ENCODE measurements at regions not wholly inside any gene's neighbourhood (a gene's known extent, or its start where the extent isn't known, plus 50 kb on each side); places are given as distances from the start of the nearest gene placed in this dataset.

- no peak for DNase-seq
- no peaks in the 10 kb centered on the region for H3K27me3 Mint-ChIP-seq
- H3K4me3 Mint-ChIP-seq = no peak overlapping the region
- no peaks in the 10 kb centered on the region for H3K36me3 Mint-ChIP-seq
- no peak overlapping the region for H3K27ac Mint-ChIP-seq
- H3K4me1 Mint-ChIP-seq = no peaks in the 10 kb centered on the region
- no peaks in the 10 kb centered on the region for H3K9me3 Mint-ChIP-seq
- ATAC-seq (replicated peaks) = no peak
These were observed 764.9 kb downstream of the DSC3 start for GRCh38 chr18:30277676-30278075.

- H3K27me3 Mint-ChIP-seq = no peaks in the 10 kb centered on the region
- H3K9me3 Mint-ChIP-seq = no peaks in the 10 kb centered on the region
These were observed 770.8 kb downstream of the DSC3 start for GRCh38 chr18:30271716-30272115.

GRCh38 chr18:30265190-30265589 lies 777.4 kb downstream of the DSC3 start:
- no peaks in the 10 kb centered on the region for H3K9me3 Mint-ChIP-seq
- no peak overlapping the region for H3K27ac Mint-ChIP-seq
- no peaks in the 10 kb centered on the region for H3K36me3 Mint-ChIP-seq
- no peaks in the 10 kb centered on the region for H3K4me1 Mint-ChIP-seq
- H3K4me3 Mint-ChIP-seq = no peak overlapping the region
- DNase-seq = no peak
- no peak for ATAC-seq (replicated peaks)
- no peaks in the 10 kb centered on the region for H3K27me3 Mint-ChIP-seq

More at GRCh38 chr18:30271716-30272115, 770.8 kb downstream of the DSC3 start:
- no peaks in the 10 kb centered on the region for H3K4me1 Mint-ChIP-seq
- H3K4me3 Mint-ChIP-seq = no peak overlapping the region
- no peaks in the 10 kb centered on the region for H3K36me3 Mint-ChIP-seq
- ATAC-seq (replicated peaks) = no peak
- H3K27ac Mint-ChIP-seq = no peak overlapping the region
- DNase-seq = no peak

- ATAC-seq (replicated peaks) (no peak), DNase-seq (no peak)
- Mint-ChIP-seq H3K27ac (no peak overlapping the region), H3K36me3 (no peaks in the 10 kb centered on the region), H3K4me1 (no peaks in the 10 kb centered on the region), H3K4me3 (no peak overlapping the region), H3K9me3 (no peaks in the 10 kb centered on the region), H3K27me3 (no peaks in the 10 kb centered on the region)
These were observed 788.2 kb downstream of the DSC3 start for GRCh38 chr18:30254331-30254730.

- Mint-ChIP-seq H3K9me3 (peaks cover 0 to 3% of the 10 kb centered on the region in 2 donors), H3K36me3 (no peaks in the 10 kb centered on the region), H3K27me3 (no peaks in the 10 kb centered on the region), H3K4me3 (no peak overlapping the region), H3K27ac (no peak overlapping the region), H3K4me1 (no peaks in the 10 kb centered on the region)
- DNase-seq = no peak
- no peak for ATAC-seq (replicated peaks)
These were observed 794.5 kb downstream of the DSC3 start for GRCh38 chr18:30248056-30248455.

- Mint-ChIP-seq H3K36me3 (no peaks in the 10 kb centered on the region), H3K27ac (no peak overlapping the region), H3K4me3 (no peak overlapping the region), H3K4me1 (no peaks in the 10 kb centered on the region), H3K9me3 (peaks cover 0 to 3% of the 10 kb centered on the region in 2 donors), H3K27me3 (no peaks in the 10 kb centered on the region)
- DNase-seq = no peak
- ATAC-seq (replicated peaks) = no peak
These were observed 796.6 kb downstream of the DSC3 start for GRCh38 chr18:30245766-30246455.

GRCh38 chr18:30234755-30235154 lies 807.8 kb downstream of the DSC3 start:
- no peak overlapping the region for H3K4me3 Mint-ChIP-seq
- ATAC-seq (replicated peaks) = no peak
- H3K4me1 Mint-ChIP-seq = no peaks in the 10 kb centered on the region
- no peaks in the 10 kb centered on the region for H3K27me3 Mint-ChIP-seq
- peaks cover 4 to 5% of the 10 kb centered on the region in 2 donors for H3K9me3 Mint-ChIP-seq
- no peak overlapping the region for H3K27ac Mint-ChIP-seq
- DNase-seq = no peak
- no peaks in the 10 kb centered on the region for H3K36me3 Mint-ChIP-seq

GRCh38 chr18:30211112-30211511 lies 831.4 kb downstream of the DSC3 start:
- Mint-ChIP-seq H3K27ac (no peak overlapping the region), H3K4me1 (no peaks in the 10 kb centered on the region), H3K4me3 (no peak overlapping the region)

GRCh38 chr18:30208546-30208945 lies 834.0 kb downstream of the DSC3 start:
- Mint-ChIP-seq H3K4me1 (no peaks in the 10 kb centered on the region), H3K27ac (no peak overlapping the region), H3K36me3 (no peaks in the 10 kb centered on the region), H3K4me3 (no peak overlapping the region), H3K9me3 (peaks cover 0 to 5% of the 10 kb centered on the region in 2 donors), H3K27me3 (no peaks in the 10 kb centered on the region)
- ATAC-seq (replicated peaks) (no peak), DNase-seq (no peak)

More at GRCh38 chr18:30211112-30211511, 831.4 kb downstream of the DSC3 start:
- no peak for DNase-seq
- ATAC-seq (replicated peaks) = no peak
- no peaks in the 10 kb centered on the region for H3K36me3 Mint-ChIP-seq
- peaks cover 0 to 3% of the 10 kb centered on the region in 2 donors for H3K9me3 Mint-ChIP-seq
- no peaks in the 10 kb centered on the region for H3K27me3 Mint-ChIP-seq

GRCh38 chr18:30192216-30192615 lies 850.3 kb downstream of the DSC3 start:
- no peak overlapping the region for H3K4me3 Mint-ChIP-seq
- no peaks in the 10 kb centered on the region for H3K27me3 Mint-ChIP-seq
- H3K36me3 Mint-ChIP-seq = no peaks in the 10 kb centered on the region
- no peaks in the 10 kb centered on the region for H3K4me1 Mint-ChIP-seq
- peaks cover 5 to 15% of the 10 kb centered on the region in 2 donors for H3K9me3 Mint-ChIP-seq
- no peak for DNase-seq
- ATAC-seq (replicated peaks) = peak in 1 of 2 donors; percentile 34
- no peak overlapping the region for H3K27ac Mint-ChIP-seq

GRCh38 chr18:30186245-30186644 lies 856.3 kb downstream of the DSC3 start:
- Mint-ChIP-seq H3K9me3 (peaks cover 5 to 6% of the 10 kb centered on the region in 2 donors), H3K27me3 (no peaks in the 10 kb centered on the region), H3K36me3 (no peaks in the 10 kb centered on the region), H3K4me1 (no peaks in the 10 kb centered on the region), H3K4me3 (no peak overlapping the region), H3K27ac (no peak overlapping the region)
- DNase-seq (no peak), ATAC-seq (replicated peaks) (no peak)

- no peaks in the 10 kb centered on the region for H3K27me3 Mint-ChIP-seq
- DNase-seq (no peak), ATAC-seq (replicated peaks) (no peak)
- no peaks in the 10 kb centered on the region for H3K36me3 Mint-ChIP-seq
- peaks cover 0 to 10% of the 10 kb centered on the region in 2 donors for H3K9me3 Mint-ChIP-seq
- H3K4me3 Mint-ChIP-seq = no peak overlapping the region
- no peaks in the 10 kb centered on the region for H3K4me1 Mint-ChIP-seq
- no peak overlapping the region for H3K27ac Mint-ChIP-seq
These were observed 865.5 kb downstream of the DSC3 start for GRCh38 chr18:30177056-30177455.

- Mint-ChIP-seq H3K27ac (no peak overlapping the region), H3K4me1 (no peaks in the 10 kb centered on the region), H3K36me3 (no peaks in the 10 kb centered on the region), H3K4me3 (no peak overlapping the region), H3K27me3 (no peaks in the 10 kb centered on the region), H3K9me3 (peaks cover 0 to 10% of the 10 kb centered on the region in 2 donors)
- ATAC-seq (replicated peaks) (no peak), DNase-seq (no peak)
These were observed 866.8 kb downstream of the DSC3 start for GRCh38 chr18:30175621-30176225.

- ATAC-seq (replicated peaks) (no peak), DNase-seq (no peak)
- Mint-ChIP-seq H3K9me3 (peaks cover 0 to 10% of the 10 kb centered on the region in 2 donors), H3K4me3 (no peak overlapping the region), H3K36me3 (no peaks in the 10 kb centered on the region), H3K27me3 (no peaks in the 10 kb centered on the region), H3K4me1 (no peaks in the 10 kb centered on the region), H3K27ac (no peak overlapping the region)
These were observed 867.4 kb downstream of the DSC3 start for GRCh38 chr18:30175061-30175574.

GRCh38 chr18:30163573-30163972 lies 879.0 kb downstream of the DSC3 start:
- DNase-seq = no peak
- H3K36me3 Mint-ChIP-seq = no peaks in the 10 kb centered on the region
- H3K9me3 Mint-ChIP-seq = peaks cover 0 to 9% of the 10 kb centered on the region in 2 donors
- ATAC-seq (replicated peaks) = no peak
- H3K4me1 Mint-ChIP-seq = no peaks in the 10 kb centered on the region
- H3K27me3 Mint-ChIP-seq = no peaks in the 10 kb centered on the region
- no peak overlapping the region for H3K4me3 Mint-ChIP-seq
- H3K27ac Mint-ChIP-seq = no peak overlapping the region
